DMS79 treated with DMSO at 0.1 percent for 48 hours (cell line): ENCODE measurements at regions not wholly inside any gene's neighbourhood (a gene's known extent, or its start where the extent isn't known, plus 50 kb on each side); places are given as distances from the start of the nearest gene placed in this dataset.
A peak's percentile ranks its signal among the peaks of the same experiment; 100 is the strongest.

Experiments
- DNase-seq: peaks from one replicate; lab custom pipeline; 2025; lab: John Stamatoyannopoulos, UW

GRCh38 chrX:40485102-40485826 lies 95.5 kb upstream of the ATP6AP2 start:
- no peak for DNase-seq

GRCh38 chrX:40484408-40485091 lies 96.2 kb upstream of the ATP6AP2 start:
- DNase-seq = no peak

DNA sequence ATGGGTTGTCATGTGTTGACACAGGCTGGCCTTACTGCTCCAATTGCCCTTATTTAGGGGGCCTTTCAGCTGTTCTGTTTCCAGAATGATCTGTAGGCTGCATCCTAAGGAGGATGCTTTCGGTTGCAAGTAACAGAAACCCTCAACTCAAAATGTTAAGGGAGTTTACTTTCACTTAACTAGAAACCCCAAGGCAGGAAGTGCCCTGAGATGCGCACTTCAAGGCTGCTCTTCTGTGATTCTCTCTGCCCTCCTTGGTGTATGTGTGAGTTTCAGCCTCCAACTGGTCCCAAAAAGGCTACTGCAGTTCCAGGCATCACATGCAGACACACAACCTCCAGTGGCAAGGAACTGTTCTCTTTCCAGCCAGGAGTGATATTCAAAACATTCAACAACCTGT lies 97.3 kb upstream of the ATP6AP2 start:
- no peak for DNase-seq

DNA sequence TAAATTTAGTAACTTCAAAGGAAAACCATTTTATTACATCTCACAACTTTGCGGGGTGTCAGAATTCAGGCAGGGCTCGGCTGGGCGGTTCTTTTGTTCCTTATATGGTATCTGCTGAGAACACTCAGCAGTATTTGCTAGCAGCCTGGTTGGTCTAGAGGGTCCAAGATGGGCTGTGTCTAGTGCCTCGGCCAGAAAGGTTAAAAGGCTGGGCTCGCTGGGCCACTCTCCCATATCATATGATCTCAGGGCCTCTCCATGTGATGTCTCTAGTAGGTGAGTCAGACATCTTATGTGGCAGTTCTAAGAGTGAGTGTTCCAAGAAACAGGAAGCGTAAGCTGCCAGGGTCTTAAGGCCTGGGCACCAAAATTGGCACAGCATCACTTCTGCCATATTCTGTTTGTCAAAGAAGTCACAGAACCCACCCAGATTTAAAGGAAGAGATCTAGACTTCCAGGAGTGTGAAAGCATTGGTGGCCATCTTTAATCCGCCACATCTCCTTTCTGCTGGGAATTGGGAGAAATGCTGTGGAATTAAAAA lies 100.9 kb upstream of the ATP6AP2 start:
- no peak for DNase-seq

- DNase-seq = no peak
These were observed 102.2 kb upstream of the ATP6AP2 start for GRCh38 chrX:40478474-40479065.

DNA sequence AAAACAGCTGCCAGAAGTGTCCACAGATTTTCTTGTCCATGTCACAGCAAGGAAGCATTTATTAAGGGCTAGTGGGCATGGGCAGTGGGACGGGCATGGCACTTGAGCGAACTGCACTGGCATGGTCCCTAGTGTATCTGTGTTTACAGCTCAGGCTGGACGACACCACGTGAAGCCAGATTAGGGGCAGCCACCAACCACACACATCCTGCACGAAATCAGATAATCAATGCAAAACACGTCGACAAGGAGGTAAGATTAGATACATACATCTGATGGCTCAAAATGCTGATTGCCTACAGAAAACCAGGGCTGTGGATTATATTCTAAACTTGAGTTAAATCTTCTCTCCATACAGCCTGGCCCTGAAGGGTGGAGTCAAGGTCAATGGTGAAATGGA lies 103.8 kb upstream of the ATP6AP2 start:
- no peak for DNase-seq

- no peak for DNase-seq
These were observed 106.1 kb upstream of the ATP6AP2 start for GRCh38 chrX:40474645-40475044.

DNA sequence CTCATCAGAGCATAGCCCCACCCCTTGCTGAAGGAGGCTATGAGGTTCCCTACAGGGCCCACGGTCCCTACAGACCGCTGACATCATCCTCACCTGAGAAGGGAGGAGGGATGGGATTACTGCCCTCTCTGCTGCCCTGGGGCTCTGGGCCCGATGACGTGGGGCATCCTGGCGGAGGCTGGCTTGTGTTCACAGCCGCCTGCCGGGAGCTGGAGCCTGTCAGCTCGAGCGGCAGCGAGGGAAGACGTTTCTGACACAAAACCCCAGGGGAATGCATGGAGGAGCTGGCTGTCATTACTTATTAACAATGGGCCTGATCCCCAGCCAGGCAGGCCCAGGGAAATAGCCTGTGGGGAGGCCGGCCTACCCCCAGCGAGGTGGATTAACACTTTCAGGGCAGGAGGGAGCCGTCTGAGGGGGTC lies 106.6 kb upstream of the ATP6AP2 start:
- no peak for DNase-seq

GRCh38 chrX:40473460-40474204 lies 107.1 kb upstream of the ATP6AP2 start:
- DNase-seq = no peak

GRCh38 chrX:40471965-40472648 lies 108.7 kb upstream of the ATP6AP2 start:
- DNase-seq = peak; percentile 59

GRCh38 chrX:40470830-40471429 lies 109.8 kb upstream of the ATP6AP2 start:
- no peak for DNase-seq

GRCh38 chrX:40469316-40469715 lies 111.5 kb upstream of the ATP6AP2 start:
- no peak for DNase-seq

GRCh38 chrX:40468033-40468846 lies 112.5 kb upstream of the ATP6AP2 start:
- DNase-seq = peak; percentile 64

- no peak for DNase-seq
These were observed 113.3 kb upstream of the ATP6AP2 start for GRCh38 chrX:40467454-40467853.

DNA sequence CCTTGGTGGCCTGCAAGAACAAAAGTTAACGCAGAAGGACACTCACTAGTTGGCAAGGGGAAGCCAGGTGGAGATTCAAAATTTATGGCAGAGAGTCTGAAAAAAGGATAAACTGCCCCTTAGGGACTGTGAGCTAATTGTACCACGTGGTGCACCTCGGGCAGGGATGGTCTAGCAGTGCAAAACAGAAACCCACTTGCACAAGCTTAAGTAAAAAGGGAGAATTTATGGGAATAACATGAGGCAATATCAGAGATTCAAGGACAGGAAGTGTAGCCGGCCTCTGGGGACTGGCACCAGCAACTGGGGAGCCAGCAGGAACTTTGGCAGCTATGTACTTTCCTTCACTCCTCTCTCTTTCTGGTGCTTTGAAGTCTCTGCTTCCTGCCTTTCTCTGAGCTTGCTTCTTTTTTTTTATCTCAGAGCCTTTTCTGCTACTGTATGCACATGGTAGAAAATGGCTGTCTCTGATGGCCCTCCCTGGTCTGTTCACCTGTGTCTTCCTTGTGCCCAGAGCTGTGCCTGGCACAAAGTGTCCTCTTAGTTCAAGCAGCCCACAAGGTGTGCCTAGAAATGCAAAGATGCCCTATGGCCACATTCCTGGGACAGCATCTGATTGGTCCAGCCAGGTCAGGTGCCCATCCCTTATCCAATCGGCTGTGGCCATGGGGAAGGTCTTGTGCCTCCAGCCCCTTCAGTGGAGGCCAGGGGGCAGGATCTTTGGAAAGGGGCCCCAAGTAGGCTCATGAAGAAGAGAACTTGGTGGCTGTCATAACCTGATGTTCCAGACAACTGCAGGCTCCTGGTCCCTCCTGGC lies 114.8 kb upstream of the ATP6AP2 start:
- no peak for DNase-seq

GRCh38 chrX:40462795-40463194 lies 118.0 kb upstream of the ATP6AP2 start:
- no peak for DNase-seq

DNA sequence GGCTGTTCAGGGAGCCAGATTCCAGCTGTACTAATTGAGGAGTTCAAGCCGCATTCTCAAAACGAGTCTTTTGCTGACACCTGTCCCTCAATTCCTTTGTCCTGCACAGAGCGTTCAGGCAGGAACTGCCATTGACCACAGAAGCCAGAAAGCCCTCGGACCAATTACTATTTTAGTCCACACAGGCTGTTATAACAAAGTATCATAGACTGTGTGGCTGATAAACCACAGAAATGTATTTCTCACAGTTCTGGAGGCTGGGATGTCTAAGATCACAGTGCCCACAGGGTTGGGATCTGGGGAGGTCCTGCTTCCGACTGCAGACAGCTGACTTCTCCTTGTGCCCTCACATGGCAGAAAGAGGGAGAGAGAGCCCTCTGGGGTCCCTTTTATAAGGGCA lies 119.8 kb upstream of the ATP6AP2 start:
- no peak for DNase-seq

- DNase-seq = no peak
These were observed 121.1 kb upstream of the ATP6AP2 start for GRCh38 chrX:40459571-40460158.

DNA sequence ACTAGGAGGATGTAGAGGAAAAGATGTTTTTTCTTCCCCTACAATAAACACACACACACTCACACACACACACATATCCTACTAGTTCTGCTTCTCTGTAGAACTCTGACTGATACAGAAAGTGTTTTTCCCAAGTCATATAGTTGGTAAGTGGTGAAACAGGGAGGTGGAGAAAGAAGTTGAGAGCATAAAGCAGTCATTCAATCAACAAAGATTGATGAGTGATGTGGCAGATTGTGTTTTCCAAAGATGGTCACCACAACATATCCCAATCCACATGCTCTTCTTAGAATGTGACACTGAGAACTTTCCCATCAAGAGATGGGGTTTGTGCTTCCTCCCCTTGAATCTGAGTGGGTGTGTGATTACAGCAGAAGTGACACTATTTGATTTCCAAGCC lies 123.4 kb upstream of the ATP6AP2 start:
- DNase-seq = no peak
